ENCODE measurements at regions not wholly inside any gene's neighbourhood (a gene's known extent, or its start where the extent isn't known, plus 50 kb on each side); places are given as distances from the start of the nearest gene placed in this dataset.

DNA sequence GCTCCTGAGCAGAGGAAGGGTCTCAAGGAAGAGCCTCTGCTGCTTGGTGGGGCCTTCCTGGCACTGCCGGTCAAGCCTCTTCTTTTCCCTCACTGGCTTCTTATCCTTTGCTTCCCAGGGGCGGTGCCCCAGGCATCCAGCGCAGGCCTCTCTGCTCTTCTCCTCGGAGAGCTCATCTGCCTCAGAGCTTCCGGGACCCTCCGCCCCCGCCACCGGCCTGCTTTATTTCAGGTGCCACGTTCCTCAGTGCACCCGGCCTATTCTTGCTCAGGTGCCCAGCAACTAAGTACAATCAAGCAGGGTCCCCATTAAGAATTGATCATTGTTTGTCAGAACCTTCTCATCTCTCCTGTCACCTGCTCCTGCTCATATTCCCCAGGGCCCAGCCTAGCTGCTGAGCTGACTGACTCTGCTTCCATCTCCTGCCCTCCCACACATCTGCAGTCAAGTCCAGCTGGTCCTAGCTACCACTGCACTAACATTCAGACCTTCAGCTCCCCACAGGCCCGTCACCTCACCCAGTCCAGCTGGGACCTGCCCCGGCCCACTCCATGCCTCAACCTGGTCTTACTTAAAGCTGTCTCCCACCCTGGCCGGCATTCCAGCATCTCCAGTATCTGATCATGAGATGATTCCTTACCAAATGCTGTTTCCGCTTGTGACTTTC is 114.3 kb upstream of the BOD1 start:
- no peak for DNase-seq
- 90 to 92% methylated on average over 14 of the region's 14 CpGs for WGBS, 2 donors
- intact Hi-C loops (cut with DNase I) = no loop called here
- peaks cover 10% of the 10 kb centered on the region for H3K4me1 ChIP-seq
- no peak overlapping the region for H3K4me3 ChIP-seq
- H3K27ac ChIP-seq = no peak overlapping the region
- TF ChIP-seq, protein P1, sequence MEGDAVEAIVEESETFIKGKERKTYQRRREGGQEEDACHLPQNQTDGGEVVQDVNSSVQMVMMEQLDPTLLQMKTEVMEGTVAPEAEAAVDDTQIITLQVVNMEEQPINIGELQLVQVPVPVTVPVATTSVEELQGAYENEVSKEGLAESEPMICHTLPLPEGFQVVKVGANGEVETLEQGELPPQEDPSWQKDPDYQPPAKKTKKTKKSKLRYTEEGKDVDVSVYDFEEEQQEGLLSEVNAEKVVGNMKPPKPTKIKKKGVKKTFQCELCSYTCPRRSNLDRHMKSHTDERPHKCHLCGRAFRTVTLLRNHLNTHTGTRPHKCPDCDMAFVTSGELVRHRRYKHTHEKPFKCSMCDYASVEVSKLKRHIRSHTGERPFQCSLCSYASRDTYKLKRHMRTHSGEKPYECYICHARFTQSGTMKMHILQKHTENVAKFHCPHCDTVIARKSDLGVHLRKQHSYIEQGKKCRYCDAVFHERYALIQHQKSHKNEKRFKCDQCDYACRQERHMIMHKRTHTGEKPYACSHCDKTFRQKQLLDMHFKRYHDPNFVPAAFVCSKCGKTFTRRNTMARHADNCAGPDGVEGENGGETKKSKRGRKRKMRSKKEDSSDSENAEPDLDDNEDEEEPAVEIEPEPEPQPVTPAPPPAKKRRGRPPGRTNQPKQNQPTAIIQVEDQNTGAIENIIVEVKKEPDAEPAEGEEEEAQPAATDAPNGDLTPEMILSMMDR (IDR thresholded peaks at IDR 0.05) = no peak
- TF ChIP-seq POLR2A (IDR thresholded peaks at IDR 0.05) = no peak
- no peak for ATAC-seq
- no peaks in the 10 kb centered on the region for H3K9me3 ChIP-seq
- H3K36me3 ChIP-seq (replicated peaks in 1 of 2; ENCODE audit: insufficient read depth in 1 of 2, low read depth in 2 of 2) = no peaks in the 10 kb centered on the region
- no peaks in the 10 kb centered on the region for H3K27me3 ChIP-seq

DNA sequence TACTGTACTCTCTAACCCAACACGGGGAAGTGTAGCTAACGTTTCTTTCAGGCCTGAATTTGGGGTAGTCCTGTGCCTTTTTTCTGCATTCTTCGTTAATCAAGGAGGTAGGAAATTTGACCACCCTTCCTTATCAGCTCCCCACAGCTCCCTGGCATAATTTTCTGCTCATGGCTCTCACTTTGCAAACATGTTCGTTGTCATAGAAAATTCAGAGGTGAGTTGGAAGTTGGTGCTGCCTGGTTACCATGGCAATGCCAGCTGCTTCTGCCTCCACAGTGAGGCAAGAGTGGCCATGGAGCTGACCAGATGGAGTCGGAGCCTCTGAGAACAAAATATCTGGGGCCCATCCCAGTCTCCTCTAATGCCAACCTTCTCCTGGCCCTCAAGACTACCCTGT is 116.6 kb upstream of the BOD1 start:
- ATAC-seq (no peak), DNase-seq (peak in 2 of 4 donors; percentile 31 to 45)
- WGBS, 2 donors = 69 to 70% methylated on average over 5 of the region's 5 CpGs
- no peak overlapping the region for H3K4me3 ChIP-seq
- no peaks in the 10 kb centered on the region for H3K27me3 ChIP-seq
- H3K27ac ChIP-seq = no peak overlapping the region
- TF ChIP-seq, protein P1 (IDR thresholded peaks at IDR 0.05) = no peak
- TF ChIP-seq POLR2A (IDR thresholded peaks at IDR 0.05) = no peak
- intact Hi-C loops (cut with DNase I) = no loop called here
- no peaks in the 10 kb centered on the region for H3K36me3 ChIP-seq (replicated peaks in 1 of 2; ENCODE audit: insufficient read depth in 1 of 2, low read depth in 2 of 2)
- H3K4me1 ChIP-seq = peaks cover 5% of the 10 kb centered on the region
- no peaks in the 10 kb centered on the region for H3K9me3 ChIP-seq

DNA sequence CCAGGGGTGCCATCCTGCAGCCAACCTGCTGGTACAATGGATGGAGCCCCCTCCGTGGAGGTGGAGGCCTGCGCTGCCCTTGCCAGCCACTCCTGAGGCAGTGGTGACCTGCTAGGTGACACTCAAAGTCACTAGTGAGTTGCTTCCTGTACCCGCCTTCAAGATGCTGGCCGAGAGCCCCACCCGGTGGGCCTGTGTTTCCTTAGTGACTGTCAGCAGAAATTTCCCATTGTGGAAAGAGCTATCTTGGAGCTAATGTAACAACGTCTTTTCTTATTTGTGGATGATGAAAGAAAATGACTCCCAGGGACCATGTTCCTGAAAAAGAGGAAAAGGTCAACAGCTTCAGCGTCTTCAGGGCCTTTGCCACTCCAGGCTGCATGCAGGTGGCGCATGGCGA is 117.0 kb upstream of the BOD1 start:
- H3K27ac ChIP-seq = no peak overlapping the region
- no peak for TF ChIP-seq POLR2A (IDR thresholded peaks at IDR 0.05)
- ATAC-seq (no peak), DNase-seq (no peak)
- no peaks in the 10 kb centered on the region for H3K36me3 ChIP-seq (replicated peaks in 1 of 2; ENCODE audit: insufficient read depth in 1 of 2, low read depth in 2 of 2)
- intact Hi-C loops (cut with DNase I) = no loop called here
- peaks cover 1% of the 10 kb centered on the region for H3K4me1 ChIP-seq
- H3K4me3 ChIP-seq = no peak overlapping the region
- WGBS, 2 donors = 75 to 88% methylated on average over 7 to 9 of the region's 9 CpGs
- H3K9me3 ChIP-seq = no peaks in the 10 kb centered on the region
- H3K27me3 ChIP-seq = no peaks in the 10 kb centered on the region

DNA sequence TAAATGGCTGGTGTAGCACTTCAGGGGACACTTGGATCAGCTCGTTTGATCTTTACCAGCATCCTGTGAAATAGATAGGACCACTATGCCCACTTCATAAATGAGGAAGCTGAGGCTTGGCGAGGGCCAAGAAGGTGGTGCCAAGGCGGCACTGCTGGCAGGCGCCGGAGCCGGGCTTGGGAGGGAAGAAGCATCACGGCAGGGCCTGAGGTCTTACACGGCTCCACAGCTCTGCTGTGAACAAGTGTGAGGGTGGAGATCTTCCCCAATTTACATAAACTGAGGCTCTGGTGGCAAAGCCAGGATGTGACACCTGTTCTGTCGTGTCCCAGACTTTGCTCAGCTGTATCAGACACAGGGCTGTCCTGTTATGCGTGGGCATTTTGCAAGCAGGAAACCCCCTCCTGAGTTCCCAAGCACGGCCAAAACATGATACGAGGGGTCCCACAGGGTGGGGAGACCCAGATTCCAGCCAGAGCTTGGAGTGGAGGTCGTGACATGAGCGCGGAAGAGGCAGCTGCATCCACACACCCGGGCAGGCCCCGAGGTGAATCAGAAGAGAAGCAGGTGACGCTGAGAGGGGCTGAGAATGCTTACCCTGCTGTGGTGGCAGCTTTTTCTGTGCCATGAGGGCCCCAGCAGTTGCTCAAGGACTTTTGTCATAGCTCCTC is 117.5 kb upstream of the BOD1 start:
- no peak overlapping the region for H3K27ac ChIP-seq
- WGBS, 2 donors = 83 to 87% methylated on average over 18 of the region's 18 CpGs

DNA sequence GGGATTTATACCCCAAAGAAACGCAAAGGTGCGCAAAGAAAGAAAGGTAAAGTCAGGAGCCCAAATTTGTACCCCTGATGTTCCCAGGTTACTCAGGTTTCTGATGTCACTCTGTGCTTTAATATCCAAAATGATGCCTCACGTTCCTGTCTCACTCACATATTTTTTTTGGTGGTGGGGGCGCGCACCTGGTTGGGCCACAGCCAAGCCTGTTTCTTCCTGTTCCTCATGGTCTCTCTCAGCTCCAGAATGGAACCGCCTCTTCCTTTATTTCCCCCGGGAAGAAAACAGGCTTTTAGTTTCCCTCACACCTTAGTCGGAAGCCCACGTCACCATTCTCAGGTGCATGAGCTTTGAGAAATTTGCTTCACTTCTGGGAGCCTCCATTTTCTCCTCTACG is 118.3 kb upstream of the BOD1 start:
- ATAC-seq (no peak), DNase-seq (no peak)
- TF ChIP-seq, protein P1 (IDR thresholded peaks at IDR 0.05) = no peak
- TF ChIP-seq POLR2A (IDR thresholded peaks at IDR 0.05) = no peak
- H3K4me1 ChIP-seq = no peaks in the 10 kb centered on the region
- intact Hi-C loops (cut with DNase I) = no loop called here
- WGBS, 2 donors = 82 to 88% methylated on average over 10 of the region's 10 CpGs
- H3K36me3 ChIP-seq (replicated peaks in 1 of 2; ENCODE audit: insufficient read depth in 1 of 2, low read depth in 2 of 2) = no peaks in the 10 kb centered on the region
- H3K27ac ChIP-seq = no peak overlapping the region
- no peak overlapping the region for H3K4me3 ChIP-seq
- no peaks in the 10 kb centered on the region for H3K27me3 ChIP-seq
- no peaks in the 10 kb centered on the region for H3K9me3 ChIP-seq

More for the DNA sequence above, 117.5 kb upstream of the BOD1 start:
- DNase-seq (no peak), ATAC-seq (no peak)
- Histone ChIP-seq H3K4me3 (no peak overlapping the region), H3K9me3 (no peaks in the 10 kb centered on the region), H3K27me3 (no peaks in the 10 kb centered on the region), H3K4me1 (no peaks in the 10 kb centered on the region), H3K36me3 (replicated peaks in 1 of 2; ENCODE audit: insufficient read depth in 1 of 2, low read depth in 2 of 2) (no peaks in the 10 kb centered on the region)
- intact Hi-C loops (cut with DNase I) = no loop called here
- no peak for TF ChIP-seq POLR2A (IDR thresholded peaks at IDR 0.05)

Data from body of pancreas (tissue), 4 donors.